ENCODE measurements at regions not wholly inside any gene's neighbourhood (a gene's known extent, or its start where the extent isn't known, plus 50 kb on each side); places are given as distances from the start of the nearest gene placed in this dataset.
A peak's percentile ranks its signal among the peaks of the same experiment; 100 is the strongest.

DNA sequence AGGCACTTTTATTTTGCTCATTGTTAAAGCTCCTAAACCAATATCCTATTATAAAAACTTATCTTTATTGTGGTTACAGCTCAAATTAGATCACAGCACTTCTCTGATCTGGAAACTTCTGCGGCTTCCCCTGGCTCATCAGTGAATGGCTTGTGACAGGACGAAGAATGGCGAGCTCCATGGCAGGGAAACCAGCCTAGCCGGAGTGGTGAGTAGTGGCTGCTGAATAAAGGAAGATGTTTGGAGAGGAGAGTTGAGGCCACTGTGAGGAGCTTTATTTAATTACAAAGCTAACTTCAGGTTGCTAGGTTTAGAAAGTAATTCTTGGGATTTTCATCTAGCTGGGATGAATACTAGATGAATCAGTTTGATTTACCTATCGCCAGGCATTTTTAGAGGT lies 213.5 kb downstream of the CYRIA start:
- no peak overlapping the region for H3K4me3 ChIP-seq (ENCODE audit: low read depth, low read length)
- DNase-seq (ENCODE audit: low read depth) (peak; percentile 8), FAIRE-seq (no peak)
- H3K27me3 ChIP-seq (ENCODE audit: control insufficient read depth, insufficient read depth, low read length): no peaks in the 10 kb centered on the region
- TF ChIP-seq, protein P1, sequence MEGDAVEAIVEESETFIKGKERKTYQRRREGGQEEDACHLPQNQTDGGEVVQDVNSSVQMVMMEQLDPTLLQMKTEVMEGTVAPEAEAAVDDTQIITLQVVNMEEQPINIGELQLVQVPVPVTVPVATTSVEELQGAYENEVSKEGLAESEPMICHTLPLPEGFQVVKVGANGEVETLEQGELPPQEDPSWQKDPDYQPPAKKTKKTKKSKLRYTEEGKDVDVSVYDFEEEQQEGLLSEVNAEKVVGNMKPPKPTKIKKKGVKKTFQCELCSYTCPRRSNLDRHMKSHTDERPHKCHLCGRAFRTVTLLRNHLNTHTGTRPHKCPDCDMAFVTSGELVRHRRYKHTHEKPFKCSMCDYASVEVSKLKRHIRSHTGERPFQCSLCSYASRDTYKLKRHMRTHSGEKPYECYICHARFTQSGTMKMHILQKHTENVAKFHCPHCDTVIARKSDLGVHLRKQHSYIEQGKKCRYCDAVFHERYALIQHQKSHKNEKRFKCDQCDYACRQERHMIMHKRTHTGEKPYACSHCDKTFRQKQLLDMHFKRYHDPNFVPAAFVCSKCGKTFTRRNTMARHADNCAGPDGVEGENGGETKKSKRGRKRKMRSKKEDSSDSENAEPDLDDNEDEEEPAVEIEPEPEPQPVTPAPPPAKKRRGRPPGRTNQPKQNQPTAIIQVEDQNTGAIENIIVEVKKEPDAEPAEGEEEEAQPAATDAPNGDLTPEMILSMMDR (IDR thresholded peaks at IDR 0.05; ENCODE audit: insufficient read depth, low read length, severe bottlenecking): no peak
- no peaks in the 10 kb centered on the region for H3K36me3 ChIP-seq (ENCODE audit: control insufficient read depth, insufficient read depth, low read length)

DNA sequence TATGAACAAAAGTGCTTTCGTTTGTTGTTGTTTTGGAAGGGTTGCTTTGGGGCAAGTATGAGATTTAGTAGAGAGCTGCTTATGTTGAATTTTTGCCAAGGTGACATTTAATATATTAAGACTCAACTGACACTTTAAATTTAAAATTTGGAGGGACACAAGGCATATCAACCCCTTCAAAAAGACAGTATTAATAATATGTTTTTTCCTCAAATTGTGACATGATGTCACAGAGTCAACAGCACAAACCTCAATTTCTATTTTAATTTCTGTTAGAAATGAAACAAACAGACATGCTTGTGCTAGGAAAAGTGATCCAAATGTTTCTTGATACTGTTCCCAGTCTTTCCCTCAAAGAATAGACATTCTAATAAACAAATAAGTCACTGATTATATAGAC lies 218.9 kb downstream of the CYRIA start:
- FAIRE-seq (no peak), DNase-seq (ENCODE audit: low read depth) (no peak)
- Histone ChIP-seq H3K4me3 (ENCODE audit: low read depth, low read length) (no peak overlapping the region), H3K27me3 (ENCODE audit: control insufficient read depth, insufficient read depth, low read length) (no peaks in the 10 kb centered on the region), H3K36me3 (ENCODE audit: control insufficient read depth, insufficient read depth, low read length) (no peaks in the 10 kb centered on the region)
- TF ChIP-seq, protein P1 (IDR thresholded peaks at IDR 0.05; ENCODE audit: insufficient read depth, low read length, severe bottlenecking): no peak

DNA sequence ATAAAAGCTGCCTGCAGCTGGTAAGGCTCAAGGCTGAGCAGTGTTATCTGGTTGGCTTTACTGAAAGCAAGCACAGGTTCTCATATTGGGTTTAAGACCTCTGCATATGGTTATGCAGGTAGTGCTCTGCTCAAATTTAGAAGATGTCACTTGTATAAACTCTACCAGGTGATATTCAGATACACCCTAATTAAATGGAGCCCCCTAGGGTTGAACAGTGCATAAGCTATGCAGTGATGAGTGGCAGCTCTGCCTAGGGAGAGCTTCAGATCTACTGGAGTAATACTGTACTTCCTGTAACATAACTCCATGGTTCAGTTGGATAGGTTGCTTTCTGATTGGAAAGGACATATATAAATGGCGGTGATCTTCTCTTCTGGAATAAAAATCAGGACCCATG lies 222.7 kb downstream of the CYRIA start:
- TF ChIP-seq, protein P1 (IDR thresholded peaks at IDR 0.05; ENCODE audit: insufficient read depth, low read length, severe bottlenecking): no peak
- H3K4me3 ChIP-seq (ENCODE audit: low read depth, low read length): no peak overlapping the region
- no peak for FAIRE-seq
- no peaks in the 10 kb centered on the region for H3K27me3 ChIP-seq (ENCODE audit: control insufficient read depth, insufficient read depth, low read length)
- no peak for DNase-seq (ENCODE audit: low read depth)
- no peaks in the 10 kb centered on the region for H3K36me3 ChIP-seq (ENCODE audit: control insufficient read depth, insufficient read depth, low read length)

DNA sequence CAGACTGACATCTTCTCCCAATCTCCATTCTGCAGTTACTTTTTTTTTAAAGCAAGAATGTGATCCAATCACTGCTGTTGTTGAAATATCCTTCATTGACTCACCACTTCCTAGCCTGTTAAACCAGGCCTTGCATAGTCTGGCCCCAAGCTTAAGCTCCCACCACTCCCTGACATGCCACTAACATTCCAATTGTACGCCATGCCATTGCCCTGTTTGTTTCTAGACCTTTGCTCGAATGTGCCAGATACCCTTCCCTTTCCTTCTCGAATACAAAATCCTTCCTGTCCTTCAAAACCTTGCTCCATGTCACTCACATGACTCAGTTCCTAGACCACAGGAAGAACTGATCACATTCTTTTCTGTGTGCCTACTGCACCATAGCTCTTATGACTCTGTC lies 224.2 kb downstream of the CYRIA start:
- TF ChIP-seq, protein P1 (IDR thresholded peaks at IDR 0.05; ENCODE audit: insufficient read depth, low read length, severe bottlenecking): no peak
- no peaks in the 10 kb centered on the region for H3K36me3 ChIP-seq (ENCODE audit: control insufficient read depth, insufficient read depth, low read length)
- H3K4me3 ChIP-seq (ENCODE audit: low read depth, low read length): no peak overlapping the region
- DNase-seq (ENCODE audit: low read depth): peak; percentile 49
- no peaks in the 10 kb centered on the region for H3K27me3 ChIP-seq (ENCODE audit: control insufficient read depth, insufficient read depth, low read length)
- no peak for FAIRE-seq

DNA sequence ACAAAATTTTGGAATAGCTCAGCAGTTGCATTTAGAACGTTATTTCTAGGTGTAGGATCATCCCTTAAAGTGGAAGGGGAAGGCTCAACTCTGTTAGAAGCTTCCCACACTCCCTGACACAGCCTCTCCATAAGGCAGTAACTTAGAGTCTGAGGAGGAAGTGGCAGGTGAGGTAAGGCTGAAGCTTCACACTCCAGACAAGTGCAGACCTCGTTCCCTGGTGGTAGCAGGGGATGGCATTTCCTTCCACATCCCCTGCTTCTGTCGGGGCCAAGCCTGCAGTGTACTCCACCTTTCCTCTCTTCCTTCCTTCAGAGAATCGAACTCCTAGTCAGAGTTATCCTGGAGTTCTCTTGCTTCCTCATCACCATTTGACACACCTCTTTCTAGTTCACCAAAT lies 224.7 kb downstream of the CYRIA start:
- TF ChIP-seq, protein P1 (IDR thresholded peaks at IDR 0.05; ENCODE audit: insufficient read depth, low read length, severe bottlenecking): no peak
- H3K36me3 ChIP-seq (ENCODE audit: control insufficient read depth, insufficient read depth, low read length): no peaks in the 10 kb centered on the region
- H3K4me3 ChIP-seq (ENCODE audit: low read depth, low read length): no peak overlapping the region
- FAIRE-seq (no peak), DNase-seq (ENCODE audit: low read depth) (no peak)
- no peaks in the 10 kb centered on the region for H3K27me3 ChIP-seq (ENCODE audit: control insufficient read depth, insufficient read depth, low read length)

DNA sequence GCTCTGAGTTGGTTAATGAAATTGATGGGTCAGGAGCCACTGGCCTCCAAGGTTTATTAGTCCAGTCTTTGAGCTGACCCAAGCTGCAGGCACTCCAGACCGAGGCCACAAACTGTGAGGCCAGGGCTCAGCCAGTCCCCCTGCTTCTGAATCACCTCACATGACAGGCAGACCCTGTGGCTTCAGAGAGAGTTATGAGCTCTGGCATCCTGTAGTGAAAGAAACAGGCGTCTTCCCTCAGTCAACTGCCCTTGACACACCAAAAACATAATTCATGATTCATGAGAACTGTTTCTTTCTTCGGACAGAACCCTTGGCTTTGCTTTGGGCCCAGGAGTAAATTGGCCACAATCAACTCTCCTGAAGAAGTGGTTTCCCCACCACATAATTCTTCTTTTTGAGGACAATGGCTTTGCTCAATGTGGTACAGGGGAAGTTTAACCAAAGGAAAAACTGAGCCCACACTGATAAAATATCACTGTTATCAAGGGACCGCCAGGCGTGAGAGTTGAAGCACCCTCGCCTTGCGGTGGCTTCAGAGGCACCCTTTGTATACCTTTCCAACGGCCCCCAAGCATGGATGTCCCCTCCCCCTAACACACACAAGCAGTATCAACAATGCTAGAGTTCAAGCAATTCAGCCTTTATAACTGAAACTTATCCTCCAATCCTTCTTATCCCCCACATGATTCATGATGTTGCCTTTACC lies 226.9 kb downstream of the CYRIA start:
- no peaks in the 10 kb centered on the region for H3K36me3 ChIP-seq (ENCODE audit: control insufficient read depth, insufficient read depth, low read length)
- FAIRE-seq (no peak), DNase-seq (ENCODE audit: low read depth) (no peak)
- TF ChIP-seq, protein P1 (IDR thresholded peaks at IDR 0.05; ENCODE audit: insufficient read depth, low read length, severe bottlenecking): no peak
- no peaks in the 10 kb centered on the region for H3K27me3 ChIP-seq (ENCODE audit: control insufficient read depth, insufficient read depth, low read length)
- no peak overlapping the region for H3K4me3 ChIP-seq (ENCODE audit: low read depth, low read length)
